HL-60 (cell line): ENCODE measurements at regions not wholly inside any gene's neighbourhood (a gene's known extent, or its start where the extent isn't known, plus 50 kb on each side); places are given as distances from the start of the nearest gene placed in this dataset.

Experiments
- GABPA ChIP-seq: IDR thresholded peaks from 2 replicates; pipeline ENCODE4 v1.6.1; 2012; ENCODE audit warnings: low read depth
- POLR2AphosphoS5 ChIP-seq: IDR thresholded peaks from 2 replicates; pipeline ENCODE4 v1.6.1; 2012; ENCODE audit warnings: low read depth
- TF ChIP-seq, protein P1 (sequence below): IDR thresholded peaks from one replicate; pipeline ENCODE4 v1.5.1; 2011; ENCODE audit warnings: low read length, control low read depth, inconsistent platforms; ENCODE audit not compliant: insufficient read depth
- TF ChIP-seq, protein P2 (sequence below): IDR thresholded peaks from 2 replicates; pipeline ENCODE4 v1.6.1; 2012; ENCODE audit warnings: low read depth; ENCODE audit not compliant: insufficient replicate concordance

DNA sequence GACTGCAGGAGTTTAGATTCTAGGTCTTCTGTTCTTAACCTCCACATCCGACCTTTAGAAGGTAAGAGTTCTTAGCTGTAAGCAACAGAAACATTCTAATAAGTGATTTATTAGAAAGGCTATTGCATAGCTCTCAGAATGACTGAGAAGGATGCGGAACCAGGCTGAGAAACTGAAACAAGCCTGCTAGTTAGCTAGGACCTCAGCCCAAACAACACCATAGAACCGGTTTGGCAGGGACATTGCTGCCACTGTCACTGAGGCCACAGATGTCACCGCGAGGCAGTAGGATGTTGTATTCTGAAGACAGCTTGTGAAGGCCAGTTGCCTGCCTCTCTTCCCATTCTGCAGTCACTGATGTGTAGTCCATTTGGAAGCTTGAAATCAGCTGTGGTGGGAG, 160.0 kb upstream of the ARX start:
- TF ChIP-seq, protein P1, sequence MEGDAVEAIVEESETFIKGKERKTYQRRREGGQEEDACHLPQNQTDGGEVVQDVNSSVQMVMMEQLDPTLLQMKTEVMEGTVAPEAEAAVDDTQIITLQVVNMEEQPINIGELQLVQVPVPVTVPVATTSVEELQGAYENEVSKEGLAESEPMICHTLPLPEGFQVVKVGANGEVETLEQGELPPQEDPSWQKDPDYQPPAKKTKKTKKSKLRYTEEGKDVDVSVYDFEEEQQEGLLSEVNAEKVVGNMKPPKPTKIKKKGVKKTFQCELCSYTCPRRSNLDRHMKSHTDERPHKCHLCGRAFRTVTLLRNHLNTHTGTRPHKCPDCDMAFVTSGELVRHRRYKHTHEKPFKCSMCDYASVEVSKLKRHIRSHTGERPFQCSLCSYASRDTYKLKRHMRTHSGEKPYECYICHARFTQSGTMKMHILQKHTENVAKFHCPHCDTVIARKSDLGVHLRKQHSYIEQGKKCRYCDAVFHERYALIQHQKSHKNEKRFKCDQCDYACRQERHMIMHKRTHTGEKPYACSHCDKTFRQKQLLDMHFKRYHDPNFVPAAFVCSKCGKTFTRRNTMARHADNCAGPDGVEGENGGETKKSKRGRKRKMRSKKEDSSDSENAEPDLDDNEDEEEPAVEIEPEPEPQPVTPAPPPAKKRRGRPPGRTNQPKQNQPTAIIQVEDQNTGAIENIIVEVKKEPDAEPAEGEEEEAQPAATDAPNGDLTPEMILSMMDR: no peak
- TF ChIP-seq, protein P2, sequence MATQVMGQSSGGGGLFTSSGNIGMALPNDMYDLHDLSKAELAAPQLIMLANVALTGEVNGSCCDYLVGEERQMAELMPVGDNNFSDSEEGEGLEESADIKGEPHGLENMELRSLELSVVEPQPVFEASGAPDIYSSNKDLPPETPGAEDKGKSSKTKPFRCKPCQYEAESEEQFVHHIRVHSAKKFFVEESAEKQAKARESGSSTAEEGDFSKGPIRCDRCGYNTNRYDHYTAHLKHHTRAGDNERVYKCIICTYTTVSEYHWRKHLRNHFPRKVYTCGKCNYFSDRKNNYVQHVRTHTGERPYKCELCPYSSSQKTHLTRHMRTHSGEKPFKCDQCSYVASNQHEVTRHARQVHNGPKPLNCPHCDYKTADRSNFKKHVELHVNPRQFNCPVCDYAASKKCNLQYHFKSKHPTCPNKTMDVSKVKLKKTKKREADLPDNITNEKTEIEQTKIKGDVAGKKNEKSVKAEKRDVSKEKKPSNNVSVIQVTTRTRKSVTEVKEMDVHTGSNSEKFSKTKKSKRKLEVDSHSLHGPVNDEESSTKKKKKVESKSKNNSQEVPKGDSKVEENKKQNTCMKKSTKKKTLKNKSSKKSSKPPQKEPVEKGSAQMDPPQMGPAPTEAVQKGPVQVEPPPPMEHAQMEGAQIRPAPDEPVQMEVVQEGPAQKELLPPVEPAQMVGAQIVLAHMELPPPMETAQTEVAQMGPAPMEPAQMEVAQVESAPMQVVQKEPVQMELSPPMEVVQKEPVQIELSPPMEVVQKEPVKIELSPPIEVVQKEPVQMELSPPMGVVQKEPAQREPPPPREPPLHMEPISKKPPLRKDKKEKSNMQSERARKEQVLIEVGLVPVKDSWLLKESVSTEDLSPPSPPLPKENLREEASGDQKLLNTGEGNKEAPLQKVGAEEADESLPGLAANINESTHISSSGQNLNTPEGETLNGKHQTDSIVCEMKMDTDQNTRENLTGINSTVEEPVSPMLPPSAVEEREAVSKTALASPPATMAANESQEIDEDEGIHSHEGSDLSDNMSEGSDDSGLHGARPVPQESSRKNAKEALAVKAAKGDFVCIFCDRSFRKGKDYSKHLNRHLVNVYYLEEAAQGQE: no peak
- TF ChIP-seq POLR2AphosphoS5: no peak
- TF ChIP-seq GABPA: no peak
